ENCODE measurements at regions not wholly inside any gene's neighbourhood (a gene's known extent, or its start where the extent isn't known, plus 50 kb on each side); places are given as distances from the start of the nearest gene placed in this dataset.

DNA sequence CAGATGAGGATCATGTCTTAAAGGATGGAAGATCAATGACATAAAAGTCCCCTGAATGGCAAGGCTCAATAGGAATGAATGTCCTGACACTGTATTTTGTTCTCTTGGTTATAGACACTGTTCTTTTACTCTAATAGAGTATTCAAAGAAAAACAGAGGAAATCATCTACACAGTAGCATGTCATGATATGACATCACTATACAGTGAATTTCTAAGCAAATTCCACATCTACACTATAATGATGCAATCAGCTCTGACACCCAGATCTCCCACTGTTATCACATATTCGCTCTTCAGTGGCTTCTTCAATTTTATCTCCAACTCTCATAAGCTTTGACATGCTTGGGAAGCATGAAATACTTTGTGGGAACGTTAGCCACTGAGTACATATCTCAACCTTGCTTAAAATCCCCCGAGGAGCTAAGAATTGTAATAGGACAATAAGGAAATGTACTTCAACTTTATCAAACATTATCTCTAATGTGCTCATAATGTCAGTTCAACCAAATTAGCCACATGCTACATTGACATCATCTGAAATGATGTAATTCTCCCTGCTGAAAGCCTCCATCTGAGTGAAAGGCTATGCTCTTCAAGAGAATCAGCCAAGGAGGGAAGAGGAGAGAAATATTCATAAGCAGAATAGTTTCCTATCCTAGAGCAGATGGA lies 139.6 kb upstream of the PTCHD1 start:
- TF ChIP-seq, protein P1, sequence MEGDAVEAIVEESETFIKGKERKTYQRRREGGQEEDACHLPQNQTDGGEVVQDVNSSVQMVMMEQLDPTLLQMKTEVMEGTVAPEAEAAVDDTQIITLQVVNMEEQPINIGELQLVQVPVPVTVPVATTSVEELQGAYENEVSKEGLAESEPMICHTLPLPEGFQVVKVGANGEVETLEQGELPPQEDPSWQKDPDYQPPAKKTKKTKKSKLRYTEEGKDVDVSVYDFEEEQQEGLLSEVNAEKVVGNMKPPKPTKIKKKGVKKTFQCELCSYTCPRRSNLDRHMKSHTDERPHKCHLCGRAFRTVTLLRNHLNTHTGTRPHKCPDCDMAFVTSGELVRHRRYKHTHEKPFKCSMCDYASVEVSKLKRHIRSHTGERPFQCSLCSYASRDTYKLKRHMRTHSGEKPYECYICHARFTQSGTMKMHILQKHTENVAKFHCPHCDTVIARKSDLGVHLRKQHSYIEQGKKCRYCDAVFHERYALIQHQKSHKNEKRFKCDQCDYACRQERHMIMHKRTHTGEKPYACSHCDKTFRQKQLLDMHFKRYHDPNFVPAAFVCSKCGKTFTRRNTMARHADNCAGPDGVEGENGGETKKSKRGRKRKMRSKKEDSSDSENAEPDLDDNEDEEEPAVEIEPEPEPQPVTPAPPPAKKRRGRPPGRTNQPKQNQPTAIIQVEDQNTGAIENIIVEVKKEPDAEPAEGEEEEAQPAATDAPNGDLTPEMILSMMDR (IDR thresholded peaks at IDR 0.05; ENCODE audit: low read length): no peak
- no peak for TF ChIP-seq EZH2 (IDR thresholded peaks at IDR 0.05; ENCODE audit: borderline replicate concordance, low read length)

Measured in OCI-LY1 (cell line).